ENCODE measurements at regions not wholly inside any gene's neighbourhood (a gene's known extent, or its start where the extent isn't known, plus 50 kb on each side); places are given as distances from the start of the nearest gene placed in this dataset.

DNA sequence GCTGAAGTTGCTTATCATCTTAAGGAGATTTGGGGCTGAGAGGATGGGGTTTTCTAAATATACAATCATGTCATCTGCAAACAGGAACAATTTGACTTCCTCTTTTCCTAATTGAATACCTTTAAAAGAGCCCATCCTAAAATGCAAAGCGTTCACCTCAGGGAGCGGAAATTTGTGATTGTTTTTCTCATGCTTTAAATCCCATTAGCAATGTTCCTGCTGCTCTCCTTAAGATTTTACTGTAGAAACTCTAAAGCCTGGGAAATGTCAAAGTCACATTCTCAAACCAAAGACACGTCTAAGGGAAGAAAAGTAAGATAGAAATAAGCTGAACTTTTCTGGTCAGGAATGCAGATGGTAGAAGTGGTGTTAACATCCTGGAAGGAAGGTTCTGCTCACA is 285.8 kb upstream of the MAP2 start:
- Histone ChIP-seq H3K36me3 (ENCODE audit: control insufficient read depth, insufficient read depth, low read length) (no peaks in the 10 kb centered on the region), H3K4me1 (ENCODE audit: control insufficient read depth, insufficient read depth, low read length) (no peaks in the 10 kb centered on the region), H3K27me3 (ENCODE audit: control insufficient read depth, insufficient read depth, low read length) (no peaks in the 10 kb centered on the region), H3K27ac (ENCODE audit: low read length) (no peak overlapping the region), H3K4me3 (ENCODE audit: low read depth in 2 of 2, low read length in 2 of 2) (no peak overlapping the region), H3K9me3 (ENCODE audit: control insufficient read depth, insufficient read depth, low read depth, low read length) (no peaks in the 10 kb centered on the region)
- CTCF ChIA-PET: no interaction called here
- intact Hi-C loops (cut with micrococcal nuclease; ENCODE audit: unreplicated experiment) (no loop called here), in situ Hi-C loops (cut with HindIII; ENCODE audit: low pct_unique_long_range_greater_than_20kb, low sequenced_read_pairs) (no loop called here)
- ATAC-seq (no peak), DNase-seq (ENCODE audit: low read depth, low spot score) (no peak)
- POLR2A ChIA-PET: no interaction called here
- TF ChIP-seq, protein P1, sequence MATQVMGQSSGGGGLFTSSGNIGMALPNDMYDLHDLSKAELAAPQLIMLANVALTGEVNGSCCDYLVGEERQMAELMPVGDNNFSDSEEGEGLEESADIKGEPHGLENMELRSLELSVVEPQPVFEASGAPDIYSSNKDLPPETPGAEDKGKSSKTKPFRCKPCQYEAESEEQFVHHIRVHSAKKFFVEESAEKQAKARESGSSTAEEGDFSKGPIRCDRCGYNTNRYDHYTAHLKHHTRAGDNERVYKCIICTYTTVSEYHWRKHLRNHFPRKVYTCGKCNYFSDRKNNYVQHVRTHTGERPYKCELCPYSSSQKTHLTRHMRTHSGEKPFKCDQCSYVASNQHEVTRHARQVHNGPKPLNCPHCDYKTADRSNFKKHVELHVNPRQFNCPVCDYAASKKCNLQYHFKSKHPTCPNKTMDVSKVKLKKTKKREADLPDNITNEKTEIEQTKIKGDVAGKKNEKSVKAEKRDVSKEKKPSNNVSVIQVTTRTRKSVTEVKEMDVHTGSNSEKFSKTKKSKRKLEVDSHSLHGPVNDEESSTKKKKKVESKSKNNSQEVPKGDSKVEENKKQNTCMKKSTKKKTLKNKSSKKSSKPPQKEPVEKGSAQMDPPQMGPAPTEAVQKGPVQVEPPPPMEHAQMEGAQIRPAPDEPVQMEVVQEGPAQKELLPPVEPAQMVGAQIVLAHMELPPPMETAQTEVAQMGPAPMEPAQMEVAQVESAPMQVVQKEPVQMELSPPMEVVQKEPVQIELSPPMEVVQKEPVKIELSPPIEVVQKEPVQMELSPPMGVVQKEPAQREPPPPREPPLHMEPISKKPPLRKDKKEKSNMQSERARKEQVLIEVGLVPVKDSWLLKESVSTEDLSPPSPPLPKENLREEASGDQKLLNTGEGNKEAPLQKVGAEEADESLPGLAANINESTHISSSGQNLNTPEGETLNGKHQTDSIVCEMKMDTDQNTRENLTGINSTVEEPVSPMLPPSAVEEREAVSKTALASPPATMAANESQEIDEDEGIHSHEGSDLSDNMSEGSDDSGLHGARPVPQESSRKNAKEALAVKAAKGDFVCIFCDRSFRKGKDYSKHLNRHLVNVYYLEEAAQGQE (IDR thresholded peaks at IDR 0.05; ENCODE audit: insufficient read depth in 1 of 2, low read depth in 2 of 2, low read length in 1 of 2): no peak
- TF ChIP-seq TCF7L2 (IDR thresholded peaks at IDR 0.05; ENCODE audit: low read depth, low read length) (no peak), SIN3A (IDR thresholded peaks at IDR 0.05; ENCODE audit: borderline replicate concordance, insufficient read depth, low read depth, low read length) (no peak)
- no TSS peak for BruUV-seq (replicated peaks)

DNA sequence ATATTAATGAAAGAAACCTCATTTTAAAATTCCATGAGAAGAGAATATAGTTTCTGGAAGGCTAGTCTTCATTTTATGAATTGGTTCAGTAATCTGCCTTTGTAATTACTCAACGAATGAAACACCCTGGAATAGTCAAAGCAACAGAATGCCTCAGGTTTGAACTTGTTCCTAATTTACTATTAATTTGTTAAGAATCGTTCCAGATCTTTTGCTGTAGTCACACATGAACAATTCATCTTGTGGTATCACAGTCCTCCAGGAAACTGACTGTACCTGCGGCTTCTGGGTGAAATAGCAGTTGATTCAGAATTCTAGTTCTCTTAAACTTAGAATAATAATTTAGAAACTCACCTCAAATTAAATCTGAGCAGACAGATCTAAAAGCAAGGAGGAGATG is 282.7 kb upstream of the MAP2 start:
- DNase-seq (ENCODE audit: low read depth, low spot score) (no peak), ATAC-seq (no peak)
- Histone ChIP-seq H3K9me3 (ENCODE audit: control insufficient read depth, insufficient read depth, low read depth, low read length) (no peaks in the 10 kb centered on the region), H3K27me3 (ENCODE audit: control insufficient read depth, insufficient read depth, low read length) (no peaks in the 10 kb centered on the region), H3K36me3 (ENCODE audit: control insufficient read depth, insufficient read depth, low read length) (no peaks in the 10 kb centered on the region), H3K4me1 (ENCODE audit: control insufficient read depth, insufficient read depth, low read length) (no peaks in the 10 kb centered on the region), H3K27ac (ENCODE audit: low read length) (no peak overlapping the region), H3K4me3 (ENCODE audit: low read depth in 2 of 2, low read length in 2 of 2) (no peak overlapping the region)
- no TSS peak for BruUV-seq (replicated peaks)
- in situ Hi-C loops (cut with HindIII; ENCODE audit: low pct_unique_long_range_greater_than_20kb, low sequenced_read_pairs): no loop called here
- intact Hi-C loops (cut with micrococcal nuclease; ENCODE audit: unreplicated experiment): no loop called here
- TF ChIP-seq TCF7L2 (IDR thresholded peaks at IDR 0.05; ENCODE audit: low read depth, low read length) (no peak), SIN3A (IDR thresholded peaks at IDR 0.05; ENCODE audit: borderline replicate concordance, insufficient read depth, low read depth, low read length) (no peak), POLR2AphosphoS5 (IDR thresholded peaks at IDR 0.05; ENCODE audit: low read depth, low read length) (no peak)
- TF ChIP-seq, protein P2, sequence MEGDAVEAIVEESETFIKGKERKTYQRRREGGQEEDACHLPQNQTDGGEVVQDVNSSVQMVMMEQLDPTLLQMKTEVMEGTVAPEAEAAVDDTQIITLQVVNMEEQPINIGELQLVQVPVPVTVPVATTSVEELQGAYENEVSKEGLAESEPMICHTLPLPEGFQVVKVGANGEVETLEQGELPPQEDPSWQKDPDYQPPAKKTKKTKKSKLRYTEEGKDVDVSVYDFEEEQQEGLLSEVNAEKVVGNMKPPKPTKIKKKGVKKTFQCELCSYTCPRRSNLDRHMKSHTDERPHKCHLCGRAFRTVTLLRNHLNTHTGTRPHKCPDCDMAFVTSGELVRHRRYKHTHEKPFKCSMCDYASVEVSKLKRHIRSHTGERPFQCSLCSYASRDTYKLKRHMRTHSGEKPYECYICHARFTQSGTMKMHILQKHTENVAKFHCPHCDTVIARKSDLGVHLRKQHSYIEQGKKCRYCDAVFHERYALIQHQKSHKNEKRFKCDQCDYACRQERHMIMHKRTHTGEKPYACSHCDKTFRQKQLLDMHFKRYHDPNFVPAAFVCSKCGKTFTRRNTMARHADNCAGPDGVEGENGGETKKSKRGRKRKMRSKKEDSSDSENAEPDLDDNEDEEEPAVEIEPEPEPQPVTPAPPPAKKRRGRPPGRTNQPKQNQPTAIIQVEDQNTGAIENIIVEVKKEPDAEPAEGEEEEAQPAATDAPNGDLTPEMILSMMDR (IDR thresholded peaks at IDR 0.05): no peak
- TF ChIP-seq, protein P1 (IDR thresholded peaks at IDR 0.05; ENCODE audit: insufficient read depth in 1 of 2, low read depth in 2 of 2, low read length in 1 of 2): no peak
- CTCF ChIA-PET: no interaction called here
- POLR2A ChIA-PET: no interaction called here
